ENCODE measurements at regions not wholly inside any gene's neighbourhood (a gene's known extent, or its start where the extent isn't known, plus 50 kb on each side); places are given as distances from the start of the nearest gene placed in this dataset.

DNA sequence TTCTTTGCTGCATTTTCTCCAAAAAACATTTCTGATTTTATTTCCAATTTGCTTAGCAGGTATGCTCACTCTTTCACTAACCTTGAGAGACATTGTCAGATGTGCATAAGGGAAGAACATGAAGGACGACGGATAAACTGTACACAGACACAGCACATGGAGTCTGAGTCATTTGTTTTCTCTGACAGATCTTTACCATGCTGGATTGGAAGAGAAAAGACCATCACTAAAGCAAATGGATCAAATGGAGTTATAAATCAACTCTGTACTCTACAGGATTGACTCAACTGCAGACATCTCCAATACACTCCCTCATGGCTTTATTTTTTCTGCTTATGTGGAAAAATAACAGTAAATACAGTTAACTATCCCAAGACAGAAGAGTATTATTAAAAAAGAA, 90.2 kb upstream of the CTSC start:
- H3K36me3 ChIP-seq (ENCODE audit: insufficient read depth, low read length, poor library complexity, severe bottlenecking): no peaks in the 10 kb centered on the region
- H3K4me3 ChIP-seq (ENCODE audit: low read depth, low read length, poor library complexity, severe bottlenecking): no peak overlapping the region
- H3K9me3 ChIP-seq (ENCODE audit: low read depth, low read length, poor library complexity, severe bottlenecking): no peaks in the 10 kb centered on the region
- intact Hi-C loops (cut with micrococcal nuclease; ENCODE audit: unreplicated experiment): no loop called here
- TF ChIP-seq, protein P1, sequence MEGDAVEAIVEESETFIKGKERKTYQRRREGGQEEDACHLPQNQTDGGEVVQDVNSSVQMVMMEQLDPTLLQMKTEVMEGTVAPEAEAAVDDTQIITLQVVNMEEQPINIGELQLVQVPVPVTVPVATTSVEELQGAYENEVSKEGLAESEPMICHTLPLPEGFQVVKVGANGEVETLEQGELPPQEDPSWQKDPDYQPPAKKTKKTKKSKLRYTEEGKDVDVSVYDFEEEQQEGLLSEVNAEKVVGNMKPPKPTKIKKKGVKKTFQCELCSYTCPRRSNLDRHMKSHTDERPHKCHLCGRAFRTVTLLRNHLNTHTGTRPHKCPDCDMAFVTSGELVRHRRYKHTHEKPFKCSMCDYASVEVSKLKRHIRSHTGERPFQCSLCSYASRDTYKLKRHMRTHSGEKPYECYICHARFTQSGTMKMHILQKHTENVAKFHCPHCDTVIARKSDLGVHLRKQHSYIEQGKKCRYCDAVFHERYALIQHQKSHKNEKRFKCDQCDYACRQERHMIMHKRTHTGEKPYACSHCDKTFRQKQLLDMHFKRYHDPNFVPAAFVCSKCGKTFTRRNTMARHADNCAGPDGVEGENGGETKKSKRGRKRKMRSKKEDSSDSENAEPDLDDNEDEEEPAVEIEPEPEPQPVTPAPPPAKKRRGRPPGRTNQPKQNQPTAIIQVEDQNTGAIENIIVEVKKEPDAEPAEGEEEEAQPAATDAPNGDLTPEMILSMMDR (conservative IDR thresholded peaks at IDR 0.05; ENCODE audit: low read depth, low read length): no peak
- TF ChIP-seq EZH2 (IDR thresholded peaks at IDR 0.05; ENCODE audit: borderline replicate concordance, low read depth, low read length, poor library complexity, severe bottlenecking): no peak
- BruUV-seq (replicated peaks): no TSS peak
- no peaks in the 10 kb centered on the region for H3K4me1 ChIP-seq (ENCODE audit: insufficient read depth, low read length, poor library complexity, severe bottlenecking)
- CTCF ChIA-PET: no interaction called here
- no peak for DNase-seq (ENCODE audit: low spot score)
- POLR2A ChIA-PET (ENCODE audit: low non-redundant PET): no interaction called here
- H3K27ac ChIP-seq (ENCODE audit: low read depth, low read length, poor library complexity, severe bottlenecking): no peak overlapping the region
- H3K27me3 ChIP-seq (replicated peaks; ENCODE audit: insufficient read depth, low read depth, low read length, poor library complexity): no peaks in the 10 kb centered on the region

DNA sequence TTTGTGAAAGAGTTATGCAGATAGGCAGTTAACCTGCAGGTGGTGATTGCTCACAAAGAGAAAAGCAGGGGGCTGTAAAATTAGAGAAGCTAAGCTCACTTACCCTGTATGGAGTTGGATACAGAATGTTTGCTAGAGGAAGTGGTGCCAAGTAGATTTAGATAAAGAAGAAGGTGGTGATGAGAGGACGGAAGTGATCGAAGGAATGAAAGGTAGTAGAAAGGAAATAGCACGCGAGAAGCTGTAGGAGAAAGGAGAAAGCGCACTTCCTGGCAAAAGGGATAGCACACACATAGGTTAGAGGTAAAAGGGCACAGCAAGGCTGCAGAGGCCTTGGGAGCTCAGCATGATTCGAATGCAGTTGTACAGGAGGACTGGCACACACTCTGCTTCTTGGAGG, 87.3 kb upstream of the CTSC start:
- TF ChIP-seq, protein P1 (conservative IDR thresholded peaks at IDR 0.05; ENCODE audit: low read depth, low read length): no peak
- TF ChIP-seq EZH2 (IDR thresholded peaks at IDR 0.05; ENCODE audit: borderline replicate concordance, low read depth, low read length, poor library complexity, severe bottlenecking): no peak
- BruUV-seq (replicated peaks): no TSS peak
- POLR2A ChIA-PET (ENCODE audit: low non-redundant PET): no interaction called here
- no peaks in the 10 kb centered on the region for H3K27me3 ChIP-seq (replicated peaks; ENCODE audit: insufficient read depth, low read depth, low read length, poor library complexity)
- intact Hi-C loops (cut with micrococcal nuclease; ENCODE audit: unreplicated experiment): no loop called here
- no peaks in the 10 kb centered on the region for H3K36me3 ChIP-seq (ENCODE audit: insufficient read depth, low read length, poor library complexity, severe bottlenecking)
- DNase-seq (ENCODE audit: low spot score): no peak
- CTCF ChIA-PET: no interaction called here
- no peak overlapping the region for H3K27ac ChIP-seq (ENCODE audit: low read depth, low read length, poor library complexity, severe bottlenecking)
- no peaks in the 10 kb centered on the region for H3K9me3 ChIP-seq (ENCODE audit: low read depth, low read length, poor library complexity, severe bottlenecking)
- H3K4me3 ChIP-seq (ENCODE audit: low read depth, low read length, poor library complexity, severe bottlenecking): no peak overlapping the region
- H3K4me1 ChIP-seq (ENCODE audit: insufficient read depth, low read length, poor library complexity, severe bottlenecking): no peaks in the 10 kb centered on the region

DNA sequence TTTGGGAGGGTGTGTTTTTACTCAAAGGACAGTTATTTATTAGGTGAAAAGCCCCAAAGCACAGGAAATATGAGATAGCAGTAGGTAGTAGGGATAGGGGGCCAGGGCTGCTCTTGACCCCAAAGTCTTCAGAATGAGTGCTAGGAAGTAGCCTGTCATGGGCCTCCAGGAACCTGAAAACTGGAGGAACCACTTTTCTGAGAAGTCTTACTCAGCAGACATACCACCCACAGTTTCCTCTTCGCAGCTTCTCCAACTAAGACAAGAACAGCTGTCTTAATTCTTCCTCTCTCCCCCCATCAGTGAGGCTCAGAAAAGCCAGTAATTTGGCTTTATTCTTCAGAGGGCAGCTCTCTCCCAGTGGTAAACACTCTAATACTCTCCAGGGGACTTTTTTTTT, 84.0 kb upstream of the CTSC start:
- ChIA-PET CTCF (no interaction called here), POLR2A (ENCODE audit: low non-redundant PET) (interaction anchor here (0.6 kb wide), 1 partner anchor 93 kb away, joined by 3 read pairs; no protein-coding TSS in a partner anchor)
- no peaks in the 10 kb centered on the region for H3K4me1 ChIP-seq (ENCODE audit: insufficient read depth, low read length, poor library complexity, severe bottlenecking)
- no peak overlapping the region for H3K4me3 ChIP-seq (ENCODE audit: low read depth, low read length, poor library complexity, severe bottlenecking)
- H3K9me3 ChIP-seq (ENCODE audit: low read depth, low read length, poor library complexity, severe bottlenecking): no peaks in the 10 kb centered on the region
- no peaks in the 10 kb centered on the region for H3K36me3 ChIP-seq (ENCODE audit: insufficient read depth, low read length, poor library complexity, severe bottlenecking)
- H3K27me3 ChIP-seq (replicated peaks; ENCODE audit: insufficient read depth, low read depth, low read length, poor library complexity): no peaks in the 10 kb centered on the region
- BruUV-seq (replicated peaks): no TSS peak
- intact Hi-C loops (cut with micrococcal nuclease; ENCODE audit: unreplicated experiment): no loop called here
- DNase-seq (ENCODE audit: low spot score): peak; percentile 66
- TF ChIP-seq, protein P1 (conservative IDR thresholded peaks at IDR 0.05; ENCODE audit: low read depth, low read length): no peak
- no peak for TF ChIP-seq EZH2 (IDR thresholded peaks at IDR 0.05; ENCODE audit: borderline replicate concordance, low read depth, low read length, poor library complexity, severe bottlenecking)
- no peak overlapping the region for H3K27ac ChIP-seq (ENCODE audit: low read depth, low read length, poor library complexity, severe bottlenecking)
